ENCODE measurements at regions not wholly inside any gene's neighbourhood (a gene's known extent, or its start where the extent isn't known, plus 50 kb on each side); places are given as distances from the start of the nearest gene placed in this dataset.
"Not testable (repeated sequence)": the region's sequence is repeated elsewhere in the genome, so short reads cannot be mapped to it uniquely, and the experiment has no call there.

GRCh38 chr16:47811758-47812157 is 344.0 kb downstream of the ABCC12 start:
- DNase-seq; intact Hi-C loops (cut with micrococcal nuclease); H3K27me3 Mint-ChIP-seq; H3K27ac Mint-ChIP-seq; H3K36me3 Mint-ChIP-seq (ENCODE audit: low read depth); H3K4me3 Mint-ChIP-seq; H3K4me1 Mint-ChIP-seq: not testable (repeated sequence)
- H3K9me3 Mint-ChIP-seq = peaks cover 13% of the 10 kb centered on the region

- H3K4me1 Mint-ChIP-seq = no peaks in the 10 kb centered on the region
- no peak for DNase-seq
- H3K9me3 Mint-ChIP-seq = no peaks in the 10 kb centered on the region
- no peak overlapping the region for H3K27ac Mint-ChIP-seq
- no peaks in the 10 kb centered on the region for H3K27me3 Mint-ChIP-seq
- no peak overlapping the region for H3K4me3 Mint-ChIP-seq
- no peaks in the 10 kb centered on the region for H3K36me3 Mint-ChIP-seq (ENCODE audit: low read depth)
- intact Hi-C loops (cut with micrococcal nuclease) = no loop called here
Observed at GRCh38 chr16:47806309-47806847, 345.2 kb downstream of the PHKB start.

- peaks cover 8% of the 10 kb centered on the region for H3K27me3 Mint-ChIP-seq
- intact Hi-C loops (cut with micrococcal nuclease) = no loop called here
- no peak overlapping the region for H3K27ac Mint-ChIP-seq
Observed at GRCh38 chr16:47787696-47788095, 326.6 kb downstream of the PHKB start.

GRCh38 chr16:47781673-47782072 is 320.5 kb downstream of the PHKB start:
- H3K27me3 Mint-ChIP-seq = peaks cover 8% of the 10 kb centered on the region
- no peak for DNase-seq
- peaks cover 12% of the 10 kb centered on the region for H3K4me1 Mint-ChIP-seq
- no peaks in the 10 kb centered on the region for H3K36me3 Mint-ChIP-seq (ENCODE audit: low read depth)
- no peak overlapping the region for H3K4me3 Mint-ChIP-seq
- intact Hi-C loops (cut with micrococcal nuclease) = no loop called here
- H3K9me3 Mint-ChIP-seq = peaks cover 13% of the 10 kb centered on the region
- H3K27ac Mint-ChIP-seq = no peak overlapping the region

More at GRCh38 chr16:47787696-47788095, 326.6 kb downstream of the PHKB start:
- H3K4me3 Mint-ChIP-seq = no peak overlapping the region
- H3K36me3 Mint-ChIP-seq (ENCODE audit: low read depth) = no peaks in the 10 kb centered on the region
- no peak for DNase-seq
- no peaks in the 10 kb centered on the region for H3K4me1 Mint-ChIP-seq
- peaks cover 21% of the 10 kb centered on the region for H3K9me3 Mint-ChIP-seq

GRCh38 chr16:47780213-47780875 is 319.2 kb downstream of the PHKB start:
- no peaks in the 10 kb centered on the region for H3K36me3 Mint-ChIP-seq (ENCODE audit: low read depth)
- no peak overlapping the region for H3K27ac Mint-ChIP-seq
- H3K4me3 Mint-ChIP-seq = peak overlapping the region; percentile 78
- intact Hi-C loops (cut with micrococcal nuclease) = no loop called here
- H3K4me1 Mint-ChIP-seq = peaks cover 12% of the 10 kb centered on the region
- peaks cover 13% of the 10 kb centered on the region for H3K9me3 Mint-ChIP-seq
- no peak for DNase-seq
- H3K27me3 Mint-ChIP-seq = peaks cover 9% of the 10 kb centered on the region

GRCh38 chr16:47779201-47780016 is 318.3 kb downstream of the PHKB start:
- Mint-ChIP-seq H3K4me1 (peaks cover 12% of the 10 kb centered on the region), H3K27me3 (peaks cover 8% of the 10 kb centered on the region), H3K4me3 (peak overlapping the region; percentile 78), H3K36me3 (ENCODE audit: low read depth) (no peaks in the 10 kb centered on the region), H3K9me3 (peaks cover 13% of the 10 kb centered on the region), H3K27ac (peak overlapping the region; percentile 86)
- intact Hi-C loops (cut with micrococcal nuclease) = no loop called here
- DNase-seq = peak; percentile 73

- peaks cover 12% of the 10 kb centered on the region for H3K4me1 Mint-ChIP-seq
- peaks cover 13% of the 10 kb centered on the region for H3K9me3 Mint-ChIP-seq
- peaks cover 5% of the 10 kb centered on the region for H3K27me3 Mint-ChIP-seq
- DNase-seq = no peak
- intact Hi-C loops (cut with micrococcal nuclease) = no loop called here
- no peaks in the 10 kb centered on the region for H3K36me3 Mint-ChIP-seq (ENCODE audit: low read depth)
- H3K27ac Mint-ChIP-seq = no peak overlapping the region
- H3K4me3 Mint-ChIP-seq = no peak overlapping the region
Observed at GRCh38 chr16:47778106-47778801, 317.1 kb downstream of the PHKB start.

- H3K9me3 Mint-ChIP-seq = peaks cover 17% of the 10 kb centered on the region
- intact Hi-C loops (cut with micrococcal nuclease) = no loop called here
- DNase-seq = no peak
- no peak overlapping the region for H3K4me3 Mint-ChIP-seq
- H3K4me1 Mint-ChIP-seq = peaks cover 12% of the 10 kb centered on the region
- H3K27me3 Mint-ChIP-seq = peaks cover 5% of the 10 kb centered on the region
- H3K27ac Mint-ChIP-seq = no peak overlapping the region
- no peaks in the 10 kb centered on the region for H3K36me3 Mint-ChIP-seq (ENCODE audit: low read depth)
Observed at GRCh38 chr16:47777220-47777619, 316.1 kb downstream of the PHKB start.

- no peak for DNase-seq
- intact Hi-C loops (cut with micrococcal nuclease) = no loop called here
- no peak overlapping the region for H3K27ac Mint-ChIP-seq
Observed at GRCh38 chr16:47774661-47775060, 313.5 kb downstream of the PHKB start.

GRCh38 chr16:47753659-47754058 is 292.5 kb downstream of the PHKB start:
- Mint-ChIP-seq H3K4me1 (no peaks in the 10 kb centered on the region), H3K36me3 (ENCODE audit: low read depth) (no peaks in the 10 kb centered on the region), H3K27ac (no peak overlapping the region), H3K9me3 (no peaks in the 10 kb centered on the region), H3K27me3 (peaks cover 2% of the 10 kb centered on the region), H3K4me3 (no peak overlapping the region)
- intact Hi-C loops (cut with micrococcal nuclease) = no loop called here
- no peak for DNase-seq

More at GRCh38 chr16:47774661-47775060, 313.5 kb downstream of the PHKB start:
- Mint-ChIP-seq H3K4me1 (peaks cover 8% of the 10 kb centered on the region), H3K9me3 (peaks cover 22% of the 10 kb centered on the region), H3K36me3 (ENCODE audit: low read depth) (no peaks in the 10 kb centered on the region), H3K27me3 (peaks cover 11% of the 10 kb centered on the region), H3K4me3 (no peak overlapping the region)

Measured in activated CD4-positive, alpha-beta T cell treated with anti-CD3 and anti-CD28 coated beads, Interleukin-2, amount 10 ng/mL, durations not matched to agents 24 days and 14 days (primary cell).